ENCODE measurements at regions not wholly inside any gene's neighbourhood (a gene's known extent, or its start where the extent isn't known, plus 50 kb on each side); places are given as distances from the start of the nearest gene placed in this dataset.

- H3K36me3 ChIP-seq (replicated peaks; ENCODE audit: insufficient read depth, low read length) = no peaks in the 10 kb centered on the region
- H3K27ac ChIP-seq (ENCODE audit: low read length) = no peak overlapping the region
- no peaks in the 10 kb centered on the region for H3F3A ChIP-seq (ENCODE audit: insufficient read depth, low read length)
- H3K4me3 ChIP-seq (ENCODE audit: low read length) = no peak overlapping the region
- H3K79me2 ChIP-seq (ENCODE audit: low read length) = no peaks in the 10 kb centered on the region
- TF ChIP-seq EZH2 (optimal IDR thresholded peaks at IDR 0.05; ENCODE audit: low read depth, low read length) (no peak), EZH2phosphoT487 (IDR thresholded peaks at IDR 0.05; ENCODE audit: low read length) (no peak), CTCF (IDR thresholded peaks at IDR 0.05; ENCODE audit: low read length) (no peak)
- no peak for DNase-seq
- H3K9ac ChIP-seq (ENCODE audit: low read length) = no peak overlapping the region
- no peaks in the 10 kb centered on the region for H3K9me2 ChIP-seq (replicated peaks; ENCODE audit: insufficient read depth, low read length)
- H3K9me3 ChIP-seq (replicated peaks; ENCODE audit: insufficient read depth, low read length) = no peaks in the 10 kb centered on the region
- H3K4me1 ChIP-seq (ENCODE audit: low read length) = no peaks in the 10 kb centered on the region
- H4K20me1 ChIP-seq (ENCODE audit: insufficient read depth, low read length) = no peaks in the 10 kb centered on the region
- no peaks in the 10 kb centered on the region for H3K27me3 ChIP-seq (replicated peaks; ENCODE audit: insufficient read depth, low read length)
- no peak overlapping the region for H2AFZ ChIP-seq (ENCODE audit: low read length)
- no peak overlapping the region for H3K4me2 ChIP-seq (ENCODE audit: low read depth, low read length)
Measured at GRCh38 chr2:125584732-125585131, 1071.2 kb upstream of the GYPC start.

GRCh38 chr2:125588780-125589179, 1067.2 kb upstream of the GYPC start:
- Histone ChIP-seq H3F3A (ENCODE audit: insufficient read depth, low read length) (no peaks in the 10 kb centered on the region), H3K36me3 (replicated peaks; ENCODE audit: insufficient read depth, low read length) (no peaks in the 10 kb centered on the region), H3K79me2 (ENCODE audit: low read length) (no peaks in the 10 kb centered on the region), H3K27me3 (replicated peaks; ENCODE audit: insufficient read depth, low read length) (no peaks in the 10 kb centered on the region), H3K9me2 (replicated peaks; ENCODE audit: insufficient read depth, low read length) (no peaks in the 10 kb centered on the region), H3K27ac (ENCODE audit: low read length) (no peak overlapping the region), H3K4me3 (ENCODE audit: low read length) (no peak overlapping the region), H4K20me1 (ENCODE audit: insufficient read depth, low read length) (no peaks in the 10 kb centered on the region), H3K4me1 (ENCODE audit: low read length) (no peaks in the 10 kb centered on the region), H3K9me3 (replicated peaks; ENCODE audit: insufficient read depth, low read length) (no peaks in the 10 kb centered on the region), H2AFZ (ENCODE audit: low read length) (no peak overlapping the region), H3K9ac (ENCODE audit: low read length) (no peak overlapping the region), H3K4me2 (ENCODE audit: low read depth, low read length) (no peak overlapping the region)
- no peak for DNase-seq
- no peak for TF ChIP-seq EZH2 (optimal IDR thresholded peaks at IDR 0.05; ENCODE audit: low read depth, low read length)
- TF ChIP-seq CTCF (IDR thresholded peaks at IDR 0.05; ENCODE audit: low read length) = no peak
- no peak for TF ChIP-seq EZH2phosphoT487 (IDR thresholded peaks at IDR 0.05; ENCODE audit: low read length)

- Histone ChIP-seq H3K4me3 (ENCODE audit: low read length) (no peak overlapping the region), H3K9me2 (replicated peaks; ENCODE audit: insufficient read depth, low read length) (no peaks in the 10 kb centered on the region), H3K79me2 (ENCODE audit: low read length) (no peaks in the 10 kb centered on the region), H3K9ac (ENCODE audit: low read length) (no peak overlapping the region), H3F3A (ENCODE audit: insufficient read depth, low read length) (0 out of 2 replicates have a peak, but pooled peaks cover 2% of the 10 kb centered on the region), H3K27ac (ENCODE audit: low read length) (no peak overlapping the region), H3K36me3 (replicated peaks; ENCODE audit: insufficient read depth, low read length) (no peaks in the 10 kb centered on the region), H4K20me1 (ENCODE audit: insufficient read depth, low read length) (no peaks in the 10 kb centered on the region), H3K9me3 (replicated peaks; ENCODE audit: insufficient read depth, low read length) (no peaks in the 10 kb centered on the region), H3K27me3 (replicated peaks; ENCODE audit: insufficient read depth, low read length) (no peaks in the 10 kb centered on the region), H3K4me1 (ENCODE audit: low read length) (peaks cover 6% of the 10 kb centered on the region; the same call in 1 of the 2 replicates), H3K4me2 (ENCODE audit: low read depth, low read length) (no peak overlapping the region), H2AFZ (ENCODE audit: low read length) (no peak overlapping the region)
- no peak for DNase-seq
- no peak for TF ChIP-seq EZH2phosphoT487 (IDR thresholded peaks at IDR 0.05; ENCODE audit: low read length)
- TF ChIP-seq EZH2 (optimal IDR thresholded peaks at IDR 0.05; ENCODE audit: low read depth, low read length) = no peak
- no peak for TF ChIP-seq CTCF (IDR thresholded peaks at IDR 0.05; ENCODE audit: low read length)
Measured at GRCh38 chr2:125591954-125592353, 1064.0 kb upstream of the GYPC start.
